Panc1 (cell line): ENCODE measurements at regions not wholly inside any gene's neighbourhood (a gene's known extent, or its start where the extent isn't known, plus 50 kb on each side); places are given as distances from the start of the nearest gene placed in this dataset.
"Not testable (repeated sequence)": the region's sequence is repeated elsewhere in the genome, so short reads cannot be mapped to it uniquely, and the experiment has no call there.

ENCODE experiments used
- CTCF ChIP-seq: fragments of 450-650 bp; IDR thresholded peaks from 2 replicates; pipeline ENCODE4 v1.5.1; 2017; ENCODE audit warnings: mild to moderate bottlenecking
- POLR2AphosphoS5 ChIP-seq: IDR thresholded peaks from 2 replicates; pipeline ENCODE4 v1.6.1; 2012; ENCODE audit warnings: mild to moderate bottlenecking, low read depth, low read length, moderate library complexity
- REST ChIP-seq, 2 experiments: IDR thresholded peaks; 2 replicates each; pipeline ENCODE4 v1.6.1; 2011 to 2012; ENCODE audit warnings: low read depth in 2 of 2, control low read depth in 1 of 2, low read length in 1 of 2, mild to moderate bottlenecking in 1 of 2, moderate library complexity in 1 of 2; ENCODE audit not compliant: insufficient read depth in 1 of 2
- SIN3A ChIP-seq: IDR thresholded peaks from 2 replicates; pipeline ENCODE4 v1.6.1; 2012; ENCODE audit warnings: low read depth, mild to moderate bottlenecking, low read length, moderate library complexity, borderline replicate concordance; ENCODE audit not compliant: insufficient read depth

GRCh38 chr10:31251118-31251517, 67.9 kb upstream of the ZEB1 start:
- not testable (repeated sequence) for TF ChIP-seq CTCF; POLR2AphosphoS5; REST (IDR thresholded peaks at IDR 0.05; ENCODE audit: insufficient read depth in 1 of 2, low read depth in 2 of 2, low read length in 1 of 2); SIN3A
